HG03469 (cell line): ENCODE measurements at regions not wholly inside any gene's neighbourhood (a gene's known extent, or its start where the extent isn't known, plus 50 kb on each side); places are given as distances from the start of the nearest gene placed in this dataset.

Source experiments
- ATAC-seq: cut with Tn5 transposase; IDR thresholded peaks from one replicate; pipeline ENCODE4 v1.9.1; 2021; ENCODE audit warnings: mild to moderate bottlenecking, moderate library complexity, moderate number of reproducible peaks; ENCODE audit not compliant: unreplicated experiment

DNA sequence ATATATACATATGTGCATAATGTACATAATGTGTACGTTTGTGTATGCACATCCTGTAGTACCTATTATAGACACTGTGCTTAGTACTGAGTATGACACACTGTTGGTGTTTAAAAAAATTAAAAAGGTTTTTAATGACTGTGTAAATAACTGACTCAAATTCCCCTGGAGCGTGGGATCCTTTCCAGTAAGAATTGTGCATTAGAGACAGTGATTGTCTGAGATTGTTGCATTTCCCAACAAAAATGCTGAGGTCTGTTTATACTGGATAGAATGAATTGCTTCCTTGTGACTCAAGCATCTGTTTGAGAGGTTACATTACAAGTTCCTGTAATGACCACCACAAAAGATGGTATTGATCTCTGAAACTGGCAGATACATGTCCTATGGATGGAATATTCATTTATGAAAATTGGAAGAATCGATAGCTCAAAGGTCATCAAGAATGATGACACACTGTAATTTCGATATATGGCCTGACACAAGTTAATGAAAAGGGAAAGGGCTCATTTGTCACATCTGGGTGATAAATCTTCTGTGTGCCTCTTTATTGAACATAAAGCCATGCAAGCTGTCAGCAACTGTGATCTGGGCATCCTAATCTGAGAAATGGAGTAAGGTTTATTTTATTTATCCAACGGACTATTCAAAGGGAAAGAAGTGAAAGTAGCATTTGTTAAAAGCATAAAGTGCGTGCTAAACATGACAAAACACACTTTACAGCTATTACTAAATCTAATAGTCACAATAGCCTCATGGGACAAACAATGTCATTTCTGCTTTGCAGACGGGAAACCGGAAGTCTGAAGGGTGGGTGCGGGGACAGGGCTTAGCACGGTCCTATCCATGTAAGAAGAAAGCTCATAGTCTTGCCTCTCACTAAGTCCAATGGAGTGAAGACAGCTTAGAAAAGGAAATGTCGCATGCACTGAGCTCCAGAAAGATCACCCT lies 228.8 kb downstream of the CDH11 start:
- no peak for ATAC-seq

DNA sequence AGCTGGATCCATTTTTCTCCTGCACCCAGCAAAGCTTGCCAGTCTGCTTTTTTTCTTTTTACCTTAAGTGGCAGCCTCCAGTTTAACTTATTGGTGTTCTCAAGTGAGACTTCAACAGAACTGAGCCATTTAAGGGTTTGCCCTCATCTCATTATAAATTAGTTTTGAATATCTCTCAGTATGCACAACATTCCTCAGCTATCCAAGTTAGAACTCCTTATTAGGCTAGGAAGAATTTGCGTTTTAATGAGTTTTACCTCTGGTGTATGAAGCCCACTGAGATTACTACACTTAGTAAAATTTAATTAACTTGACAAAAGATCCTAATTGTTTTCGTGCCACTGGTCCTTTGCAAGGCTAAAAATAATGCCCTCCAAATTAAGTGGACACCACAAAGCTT lies 232.4 kb downstream of the CDH11 start:
- ATAC-seq: no peak

DNA sequence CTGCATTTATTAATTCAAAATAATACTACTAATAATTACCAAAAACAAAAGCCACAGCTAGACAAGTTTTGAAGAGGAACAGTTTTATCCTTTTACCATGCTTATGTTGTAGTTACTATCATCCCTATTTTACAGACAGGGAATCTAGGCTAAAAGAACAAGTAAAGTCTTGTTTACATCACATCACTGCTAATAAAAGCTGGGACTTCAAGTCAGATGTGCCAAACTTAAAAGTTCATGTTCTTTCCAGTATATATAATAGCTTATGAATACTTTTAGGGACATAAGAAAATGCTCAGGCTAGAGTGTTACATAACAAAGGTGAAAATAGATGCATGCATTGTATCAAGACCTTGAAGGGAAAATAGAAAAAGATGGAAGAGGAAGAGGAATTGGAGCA lies 234.2 kb downstream of the CDH11 start:
- no peak for ATAC-seq

DNA sequence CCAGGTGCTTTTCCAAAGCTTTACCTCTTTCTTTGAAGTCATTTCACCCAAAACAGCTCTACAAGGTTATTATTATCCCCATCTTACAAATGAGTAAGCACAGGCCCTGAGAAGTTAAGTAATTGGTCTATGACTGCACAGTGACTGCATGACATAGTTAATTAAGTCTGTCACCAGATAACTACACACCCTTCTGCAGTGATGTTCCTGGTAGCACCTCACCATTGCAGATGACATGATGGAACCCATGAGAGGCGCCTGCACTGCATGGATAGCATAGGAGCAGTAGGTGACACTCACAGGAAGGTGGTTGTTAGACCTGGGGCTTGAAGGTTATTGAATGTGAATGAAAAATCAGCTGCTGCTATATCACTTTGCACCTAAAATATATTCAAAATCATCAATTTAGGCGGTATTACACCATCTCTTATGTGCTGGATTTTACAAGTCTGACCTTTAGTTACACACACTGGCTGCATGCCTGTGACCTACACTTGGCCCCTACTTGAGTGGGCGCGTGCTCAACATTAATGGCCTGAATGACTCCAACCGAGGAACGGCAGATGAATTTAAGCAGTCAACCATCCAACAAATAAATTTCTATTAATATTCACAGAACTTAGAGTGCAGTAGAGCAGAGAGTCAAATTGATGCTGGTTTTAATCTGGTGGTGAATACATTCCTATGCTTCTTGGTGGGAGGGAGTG lies 239.6 kb downstream of the CDH11 start:
- ATAC-seq: no peak

DNA sequence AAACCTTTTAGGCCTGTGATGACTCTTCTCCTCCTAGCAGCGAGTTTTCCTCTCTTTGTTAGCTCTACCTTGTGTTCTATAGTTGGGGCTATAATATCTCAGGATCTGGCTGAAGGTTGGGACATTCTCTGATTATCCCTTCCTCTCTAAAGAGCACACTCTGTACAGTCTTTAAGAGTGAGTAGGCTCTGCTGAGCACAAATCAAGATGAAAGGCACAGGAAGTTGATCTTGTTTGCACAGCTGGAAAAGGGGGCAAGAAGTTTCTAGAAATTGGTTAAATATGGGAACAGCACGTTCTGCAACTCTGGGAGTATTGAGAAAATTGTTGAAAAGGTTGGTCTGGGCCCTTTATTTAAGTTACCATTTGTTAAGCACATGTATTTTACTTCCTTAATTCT lies 240.9 kb downstream of the CDH11 start:
- ATAC-seq: no peak

- ATAC-seq: no peak
These were observed 241.9 kb downstream of the CDH11 start for GRCh38 chr16:64880006-64880405.

DNA sequence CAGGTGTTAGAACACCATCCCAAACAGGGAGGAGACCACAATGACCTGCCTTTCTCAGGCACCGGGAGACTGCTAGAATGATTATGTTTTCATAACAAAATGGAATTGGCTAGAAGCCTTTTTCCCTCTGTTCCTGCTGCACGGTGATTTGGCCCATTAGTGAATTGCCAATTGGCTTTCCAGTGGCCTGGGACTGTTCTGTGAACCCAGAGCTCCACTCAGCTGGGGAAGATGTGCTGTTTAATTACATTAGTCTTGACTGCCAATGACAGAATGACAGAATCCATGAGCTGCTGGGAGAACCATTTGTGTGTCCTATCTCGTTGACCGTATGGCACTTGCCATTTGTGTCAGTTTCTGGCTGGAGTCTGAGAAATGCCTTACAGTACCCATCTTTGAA lies 242.9 kb downstream of the CDH11 start:
- ATAC-seq: no peak

GRCh38 chr16:64872101-64872500 lies 249.8 kb downstream of the CDH11 start:
- no peak for ATAC-seq

- no peak for ATAC-seq
These were observed 251.0 kb downstream of the CDH11 start for GRCh38 chr16:64870859-64871258.

GRCh38 chr16:64869781-64870180 lies 252.1 kb downstream of the CDH11 start:
- ATAC-seq: no peak

- ATAC-seq: no peak
These were observed 255.8 kb downstream of the CDH11 start for GRCh38 chr16:64866021-64866420.

DNA sequence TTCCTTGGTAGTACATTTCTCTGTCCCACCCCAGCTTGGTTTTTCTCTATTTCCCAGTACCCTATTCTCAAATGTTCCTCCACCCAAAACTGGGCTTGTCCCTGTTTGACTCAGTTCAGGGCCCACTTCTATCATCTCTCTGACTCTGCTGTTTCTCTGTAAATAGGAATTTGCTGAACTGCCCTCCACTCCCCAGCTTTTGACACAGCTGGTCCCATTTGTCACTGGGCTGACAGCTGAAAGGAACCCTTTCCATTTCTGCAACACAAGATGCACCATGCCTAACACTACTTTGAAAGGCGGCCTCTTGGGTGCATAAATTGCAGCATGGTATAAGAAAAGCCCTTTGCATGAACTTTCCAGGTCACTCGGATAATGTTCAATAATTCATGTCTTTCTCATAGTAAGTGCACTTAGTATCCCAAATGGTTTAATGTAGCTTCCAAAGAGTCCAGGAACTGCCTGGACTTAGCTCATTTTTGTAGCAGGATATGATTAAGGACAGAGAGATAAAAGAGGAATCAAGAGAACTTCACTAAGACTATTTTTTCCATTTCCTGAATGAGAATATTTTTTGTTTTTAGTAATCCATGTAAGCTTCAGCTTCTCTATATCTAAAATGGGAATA lies 256.7 kb downstream of the CDH11 start:
- ATAC-seq: no peak

DNA sequence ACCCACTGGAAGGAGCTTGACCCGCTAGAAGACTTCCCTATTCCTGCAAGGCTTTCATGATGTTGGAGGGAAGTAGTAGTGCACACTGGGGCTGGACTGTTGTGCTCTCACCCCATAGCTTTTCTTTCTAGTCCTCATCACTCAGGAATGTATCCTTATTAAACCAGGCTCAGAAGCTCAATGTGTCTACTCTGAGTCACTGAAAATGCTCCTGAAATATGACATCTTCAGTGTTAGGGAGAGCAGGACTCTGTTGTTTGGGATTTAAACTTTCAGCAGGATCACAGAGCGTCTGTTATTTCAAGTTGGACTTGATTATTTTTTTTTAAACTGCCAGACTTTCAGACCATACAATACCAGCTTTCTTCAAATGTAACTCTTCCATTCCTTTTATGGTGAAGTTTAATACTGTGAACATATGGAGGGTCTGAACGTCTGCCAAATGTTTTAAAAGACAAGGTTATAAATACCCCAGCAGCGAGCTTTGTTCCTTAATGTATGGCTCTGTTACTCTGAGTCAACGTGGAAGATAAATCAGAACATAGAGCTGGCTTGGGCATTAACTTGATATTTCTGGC lies 257.5 kb downstream of the CDH11 start:
- ATAC-seq: no peak

- ATAC-seq: no peak
These were observed 263.8 kb downstream of the CDH11 start for GRCh38 chr16:64858076-64858475.

DNA sequence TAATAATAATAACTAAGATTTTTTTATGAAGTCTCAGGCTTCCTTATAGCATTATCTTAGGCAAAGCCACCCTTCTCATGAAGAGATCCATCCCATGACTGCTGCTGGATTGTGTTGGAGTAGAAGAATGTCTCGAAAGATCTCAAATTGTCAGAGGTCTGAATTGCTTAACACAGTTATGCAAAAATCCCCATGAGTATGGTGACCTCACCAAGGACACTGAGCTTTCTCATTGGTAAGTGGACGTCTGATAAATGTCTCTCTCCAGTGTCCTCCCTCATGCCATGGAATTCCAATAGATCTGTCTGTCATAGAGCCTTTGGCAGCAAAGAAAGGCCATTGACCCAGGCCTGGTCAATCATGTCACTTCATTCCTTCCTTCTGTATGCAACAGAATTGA lies 264.5 kb downstream of the CDH11 start:
- ATAC-seq: no peak

DNA sequence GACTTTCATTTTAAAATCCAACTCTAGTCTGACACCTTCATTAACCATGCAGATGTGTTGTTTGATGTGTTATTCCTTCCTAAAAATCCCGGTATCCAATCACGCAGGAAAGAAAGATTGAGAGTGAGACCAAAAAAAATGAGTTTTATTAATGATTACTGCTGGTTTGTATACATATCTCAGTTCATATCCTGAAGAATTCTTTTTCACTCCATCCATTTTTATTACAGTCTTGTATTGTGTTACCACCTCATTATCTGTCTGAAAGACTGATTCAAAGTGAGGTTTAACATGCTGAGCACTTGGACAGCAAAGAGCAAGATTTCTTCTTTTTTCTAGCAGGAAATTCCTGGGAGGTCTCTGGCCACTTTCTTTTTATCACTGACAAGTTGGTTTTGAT lies 268.3 kb downstream of the CDH11 start:
- no peak for ATAC-seq

GRCh38 chr16:64846966-64847365 lies 274.9 kb downstream of the CDH11 start:
- no peak for ATAC-seq

DNA sequence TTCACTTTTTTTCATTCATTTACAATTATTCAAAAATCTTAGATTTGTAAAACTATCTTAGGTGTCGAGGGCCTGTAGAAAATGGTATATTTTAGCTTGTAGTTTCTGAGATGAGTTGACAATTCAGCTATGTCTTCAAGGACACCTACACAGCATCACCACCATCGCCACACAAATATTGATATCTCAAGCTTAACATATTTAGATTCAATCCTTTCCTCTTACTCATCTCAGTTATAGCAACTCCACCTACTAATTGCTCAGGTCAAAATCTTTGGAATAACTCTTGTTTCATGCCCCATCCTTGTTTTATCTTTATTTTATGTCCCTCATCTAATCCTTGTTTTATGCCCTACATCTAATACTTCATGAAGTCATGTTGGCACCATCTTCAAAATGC lies 276.8 kb downstream of the CDH11 start:
- no peak for ATAC-seq

GRCh38 chr16:64841482-64841881 lies 280.4 kb downstream of the CDH11 start:
- no peak for ATAC-seq

- ATAC-seq: no peak
These were observed 280.8 kb downstream of the CDH11 start for GRCh38 chr16:64841071-64841470.

DNA sequence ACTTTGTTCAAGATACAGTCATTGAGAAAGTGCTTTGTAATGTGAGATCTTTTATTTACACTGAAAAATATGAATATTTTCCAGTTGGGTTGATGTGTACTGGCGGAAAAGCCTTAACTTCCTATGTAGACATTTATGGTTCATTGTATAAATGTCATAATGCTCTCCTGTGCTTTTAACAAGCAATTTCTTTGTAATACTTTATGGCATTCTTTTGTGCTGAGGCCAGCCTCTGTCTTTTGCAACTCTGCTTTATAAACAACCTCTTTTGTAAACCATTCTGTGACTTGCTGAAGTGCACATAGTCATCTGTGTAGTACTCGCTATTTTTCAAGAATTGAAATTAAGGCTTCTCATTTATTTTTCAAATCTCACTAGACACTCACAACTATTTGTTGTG lies 291.2 kb downstream of the CDH11 start:
- no peak for ATAC-seq
